Caco-2 (cell line): ENCODE measurements at regions not wholly inside any gene's neighbourhood (a gene's known extent, or its start where the extent isn't known, plus 50 kb on each side); places are given as distances from the start of the nearest gene placed in this dataset.

Experiments
- BruUV-seq: library from RNA; stranded (reverse); fragments of 400-500 nt; replicated peaks from 2 replicates; lab custom pipeline; 2021; lab: Mats Ljungman, UMichigan
- CTCF ChIA-PET: fragments of 300-600 bp; sonication (Branson Sonifier 250); formaldehyde crosslinking; loops from one replicate; lab custom pipeline; 2022; ENCODE audit warnings: antibody characterized with exemption; lab: Charles Lee
- POLR2A ChIA-PET: fragments of 300-600 bp; sonication (Branson Sonifier 250); formaldehyde crosslinking; loops from one replicate; lab custom pipeline; 2022; ENCODE audit warnings: antibody characterized with exemption; lab: Charles Lee
- DNase-seq, 2 experiments: peaks; one replicate each; pipeline versions ENCODE4 v3.0.0 to v3.0.0-alpha.2; 2020 to 2022
- H3K27me3 ChIP-seq: replicated peaks from 2 replicates; pipeline ENCODE4 v1.6.0; 2011; ENCODE audit warnings: low read length; ENCODE audit not compliant: control insufficient read depth, insufficient read depth
- H3K36me3 ChIP-seq: 2 replicates; pipeline ENCODE4 v1.5.1; 2011; ENCODE audit warnings: low read length; ENCODE audit not compliant: control insufficient read depth, insufficient read depth
- H3K4me1 ChIP-seq: fragments of 250-450 bp; sonication (Bioruptor Pico); 2 replicates; pipeline ENCODE4 v1.5.1; 2020; ENCODE audit warnings: mild to moderate bottlenecking
- H3K4me3 ChIP-seq: 2 replicates; pipeline ENCODE4 v1.5.1; 2011; ENCODE audit warnings: low read depth, mild to moderate bottlenecking, control low read depth, low read length
- H3K9me3 ChIP-seq: fragments of 250-450 bp; sonication (Bioruptor Pico); 2 replicates; pipeline ENCODE4 v1.5.1; 2020; ENCODE audit warnings: mild to moderate bottlenecking, moderate library complexity
- H3K27ac Mint-ChIP-seq: one replicate; pipeline ENCODE4 v1.8.0; 2022; ENCODE audit warnings: mixed read lengths; ENCODE audit not compliant: unreplicated experiment
- H3K27me3 Mint-ChIP-seq: one replicate; pipeline ENCODE4 v1.8.0; 2022; ENCODE audit warnings: mixed read lengths; ENCODE audit not compliant: insufficient read depth, unreplicated experiment
- H3K36me3 Mint-ChIP-seq: one replicate; pipeline ENCODE4 v1.8.0; 2022; ENCODE audit warnings: mild to moderate bottlenecking, mixed read lengths; ENCODE audit not compliant: insufficient read depth, unreplicated experiment
- H3K4me1 Mint-ChIP-seq: one replicate; pipeline ENCODE4 v1.8.0; 2022; ENCODE audit warnings: low read depth, mixed read lengths; ENCODE audit not compliant: unreplicated experiment
- H3K4me3 Mint-ChIP-seq: one replicate; pipeline ENCODE4 v1.8.0; 2022; ENCODE audit warnings: mild to moderate bottlenecking, moderate library complexity, mixed read lengths; ENCODE audit not compliant: unreplicated experiment
- H3K9me3 Mint-ChIP-seq: one replicate; pipeline ENCODE4 v1.8.0; 2022; ENCODE audit warnings: mixed read lengths; ENCODE audit not compliant: unreplicated experiment
- intact Hi-C: fragments of 100-400 bp; cut with micrococcal nuclease; formaldehyde crosslinking; loops from one replicate; pipeline ENCODE4 v1.10.0; 2022; ENCODE audit not compliant: unreplicated experiment
- TF ChIP-seq, protein P1 (sequence below), 2 experiments: fragments of 200-600 bp in 1 of 2; IDR thresholded peaks; 1 replicate in 1 of 2; 2 replicates in 1 of 2; pipeline versions ENCODE4 v1.5.1 to v1.8.0; 2011 to 2022; ENCODE audit warnings: antibody characterized with exemption in 1 of 2, control low read depth in 1 of 2, inconsistent platforms in 1 of 2, low read depth in 1 of 2, low read length in 1 of 2, mild to moderate bottlenecking in 1 of 2, moderate library complexity in 1 of 2; ENCODE audit not compliant: insufficient read depth in 1 of 2, severe bottlenecking in 1 of 2, unreplicated experiment in 1 of 2

- no peak overlapping the region for H3K27ac Mint-ChIP-seq
- intact Hi-C loops, result no loop called here
- no peaks in the 10 kb centered on the region for H3K9me3 ChIP-seq
- no peaks in the 10 kb centered on the region for H3K4me1 Mint-ChIP-seq
- H3K4me3 ChIP-seq, result no peak overlapping the region
- H3K27me3 ChIP-seq, result no peaks in the 10 kb centered on the region
- no peaks in the 10 kb centered on the region for H3K36me3 ChIP-seq
- no peak for DNase-seq
- BruUV-seq, result no TSS peak
- ChIA-PET CTCF (no interaction called here), POLR2A (no interaction called here)
- H3K9me3 Mint-ChIP-seq, result no peaks in the 10 kb centered on the region
- no peaks in the 10 kb centered on the region for H3K4me1 ChIP-seq
- peaks cover 2% of the 10 kb centered on the region for H3K27me3 Mint-ChIP-seq
- H3K4me3 Mint-ChIP-seq, result no peak overlapping the region
- TF ChIP-seq, protein P1, sequence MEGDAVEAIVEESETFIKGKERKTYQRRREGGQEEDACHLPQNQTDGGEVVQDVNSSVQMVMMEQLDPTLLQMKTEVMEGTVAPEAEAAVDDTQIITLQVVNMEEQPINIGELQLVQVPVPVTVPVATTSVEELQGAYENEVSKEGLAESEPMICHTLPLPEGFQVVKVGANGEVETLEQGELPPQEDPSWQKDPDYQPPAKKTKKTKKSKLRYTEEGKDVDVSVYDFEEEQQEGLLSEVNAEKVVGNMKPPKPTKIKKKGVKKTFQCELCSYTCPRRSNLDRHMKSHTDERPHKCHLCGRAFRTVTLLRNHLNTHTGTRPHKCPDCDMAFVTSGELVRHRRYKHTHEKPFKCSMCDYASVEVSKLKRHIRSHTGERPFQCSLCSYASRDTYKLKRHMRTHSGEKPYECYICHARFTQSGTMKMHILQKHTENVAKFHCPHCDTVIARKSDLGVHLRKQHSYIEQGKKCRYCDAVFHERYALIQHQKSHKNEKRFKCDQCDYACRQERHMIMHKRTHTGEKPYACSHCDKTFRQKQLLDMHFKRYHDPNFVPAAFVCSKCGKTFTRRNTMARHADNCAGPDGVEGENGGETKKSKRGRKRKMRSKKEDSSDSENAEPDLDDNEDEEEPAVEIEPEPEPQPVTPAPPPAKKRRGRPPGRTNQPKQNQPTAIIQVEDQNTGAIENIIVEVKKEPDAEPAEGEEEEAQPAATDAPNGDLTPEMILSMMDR (IDR thresholded peaks at IDR 0.05; ENCODE audit: insufficient read depth in 1 of 2, low read depth in 1 of 2, low read length in 1 of 2, severe bottlenecking in 1 of 2, unreplicated experiment in 1 of 2), result no peak
- no peaks in the 10 kb centered on the region for H3K36me3 Mint-ChIP-seq
Measured at GRCh38 chr5:40399349-40399748, 280.4 kb upstream of the PTGER4 start.

GRCh38 chr5:40397976-40398375 is 281.7 kb upstream of the PTGER4 start:
- TF ChIP-seq, protein P1 (IDR thresholded peaks at IDR 0.05; ENCODE audit: insufficient read depth in 1 of 2, low read depth in 1 of 2, low read length in 1 of 2, severe bottlenecking in 1 of 2, unreplicated experiment in 1 of 2), result no peak
- DNase-seq, result no peak
- Mint-ChIP-seq H3K4me1 (no peaks in the 10 kb centered on the region), H3K9me3 (no peaks in the 10 kb centered on the region), H3K36me3 (no peaks in the 10 kb centered on the region), H3K4me3 (no peak overlapping the region), H3K27me3 (peaks cover under 1% of the 10 kb centered on the region), H3K27ac (no peak overlapping the region)
- H3K4me3 ChIP-seq, result no peak overlapping the region
- H3K36me3 ChIP-seq, result no peaks in the 10 kb centered on the region
- no peaks in the 10 kb centered on the region for H3K27me3 ChIP-seq
- POLR2A ChIA-PET, result no interaction called here
- H3K4me1 ChIP-seq, result no peaks in the 10 kb centered on the region
- BruUV-seq, result no TSS peak
- intact Hi-C loops, result no loop called here
- no peaks in the 10 kb centered on the region for H3K9me3 ChIP-seq
- CTCF ChIA-PET, result no interaction called here

DNA sequence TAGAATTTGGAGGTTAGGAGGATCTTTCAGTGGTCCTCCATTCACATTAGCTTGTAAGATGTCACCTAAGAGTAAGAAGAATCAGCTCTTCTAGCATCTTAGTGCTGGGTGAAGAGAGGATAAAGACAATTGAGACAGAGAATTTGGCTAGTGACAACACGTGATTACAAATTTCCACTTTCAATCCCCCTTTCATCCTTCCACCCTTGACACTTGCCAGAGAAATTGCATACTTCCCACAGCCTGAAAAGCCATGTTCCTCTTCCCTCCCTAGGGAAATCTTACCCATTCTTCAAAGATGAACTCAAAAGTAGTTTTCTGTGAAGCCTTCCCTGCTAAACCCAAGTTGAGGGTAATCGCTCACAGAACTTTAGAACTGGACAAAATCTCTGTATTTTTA is 282.6 kb upstream of the PTGER4 start:
- intact Hi-C loops, result no loop called here
- Mint-ChIP-seq H3K27ac (no peak overlapping the region), H3K9me3 (no peaks in the 10 kb centered on the region), H3K36me3 (no peaks in the 10 kb centered on the region), H3K4me1 (no peaks in the 10 kb centered on the region), H3K4me3 (no peak overlapping the region), H3K27me3 (no peaks in the 10 kb centered on the region)
- BruUV-seq, result no TSS peak
- no peaks in the 10 kb centered on the region for H3K36me3 ChIP-seq
- no peaks in the 10 kb centered on the region for H3K27me3 ChIP-seq
- no peak overlapping the region for H3K4me3 ChIP-seq
- TF ChIP-seq, protein P1 (IDR thresholded peaks at IDR 0.05; ENCODE audit: insufficient read depth in 1 of 2, low read depth in 1 of 2, low read length in 1 of 2, severe bottlenecking in 1 of 2, unreplicated experiment in 1 of 2), result no peak
- CTCF ChIA-PET, result no interaction called here
- H3K9me3 ChIP-seq, result no peaks in the 10 kb centered on the region
- POLR2A ChIA-PET, result no interaction called here
- H3K4me1 ChIP-seq, result no peaks in the 10 kb centered on the region
- no peak for DNase-seq
